Lung (tissue), 11 donors: ENCODE measurements at regions not wholly inside any gene's neighbourhood (a gene's known extent, or its start where the extent isn't known, plus 50 kb on each side); places are given as distances from the start of the nearest gene placed in this dataset.

Experiments used
- ATAC-seq: fragments of 200-7000 bp; cut with Tn5 transposase; one replicate; pipeline ENCODE4 v1.9.1; 2020; ENCODE audit warnings: moderate number of reproducible peaks; ENCODE audit not compliant: insufficient read depth, low FRiP score
- DNase-seq, 3 donors: peaks; one replicate each; pipeline ENCODE4 v3.0.0-alpha.2; 2013 to 2017
- H3K27ac ChIP-seq, 2 donors: one replicate each; pipeline ENCODE4 v1.5.1; 2013; ENCODE audit warnings: mild to moderate bottlenecking in 2 of 2, moderate library complexity in 2 of 2, control low read depth in 1 of 2, inconsistent platforms in 1 of 2, low read depth in 1 of 2, low read length in 1 of 2
- H3K27me3 ChIP-seq, 3 donors: one replicate each; pipeline ENCODE4 v1.5.1; 2013; ENCODE audit warnings: low read length in 2 of 3; ENCODE audit not compliant: control insufficient read depth in 3 of 3, insufficient read depth in 3 of 3
- H3K36me3 ChIP-seq, 4 donors: one replicate each; pipeline ENCODE4 v1.5.1; 2013; ENCODE audit warnings: low read length in 4 of 4, mild to moderate bottlenecking in 1 of 4, moderate library complexity in 1 of 4; ENCODE audit not compliant: control insufficient read depth in 4 of 4, insufficient read depth in 4 of 4
- H3K4me1 ChIP-seq, 5 donors: one replicate each; pipeline ENCODE4 v1.5.1; 2013; ENCODE audit warnings: low read length in 5 of 5, mild to moderate bottlenecking in 2 of 5, moderate library complexity in 1 of 5; ENCODE audit not compliant: control insufficient read depth in 5 of 5, insufficient read depth in 5 of 5
- H3K4me3 ChIP-seq: one replicate; pipeline ENCODE4 v1.5.1; 2013; ENCODE audit warnings: mild to moderate bottlenecking, control low read depth, moderate library complexity
- H3K9ac ChIP-seq, 2 donors: one replicate each; pipeline ENCODE4 v1.5.1; 2013; ENCODE audit warnings: low read length in 2 of 2, control low read depth in 1 of 2; ENCODE audit not compliant: insufficient read depth in 1 of 2
- H3K9me3 ChIP-seq, 4 donors: one replicate each; pipeline ENCODE4 v1.5.1; 2013; ENCODE audit warnings: low read length in 3 of 4, mild to moderate bottlenecking in 1 of 4, moderate library complexity in 1 of 4; ENCODE audit not compliant: control insufficient read depth in 4 of 4, insufficient read depth in 3 of 4
- WGBS, 2 donors: extraction: QIAGEN DNeasy Blood & Tissue Kit; methylation state at CpG; one replicate each; pipeline ENCODE4 v1.1.7; 2013; 5-methylcytosine and 5-hydroxymethylcytosine counted together
- TF ChIP-seq, protein P1 (sequence below): IDR thresholded peaks from 2 replicates; pipeline ENCODE4 v1.5.1; 2012; ENCODE audit warnings: mild to moderate bottlenecking; ENCODE audit errors: control extremely low read depth, extremely low read depth
- donor health status: control.
- donor health status: control.
- donor health status: Bipolar disorder and iron deficiency.
- donor health status: healthy.
- donor health status: DM: yes; HTN: yes; CAD: no.

DNA sequence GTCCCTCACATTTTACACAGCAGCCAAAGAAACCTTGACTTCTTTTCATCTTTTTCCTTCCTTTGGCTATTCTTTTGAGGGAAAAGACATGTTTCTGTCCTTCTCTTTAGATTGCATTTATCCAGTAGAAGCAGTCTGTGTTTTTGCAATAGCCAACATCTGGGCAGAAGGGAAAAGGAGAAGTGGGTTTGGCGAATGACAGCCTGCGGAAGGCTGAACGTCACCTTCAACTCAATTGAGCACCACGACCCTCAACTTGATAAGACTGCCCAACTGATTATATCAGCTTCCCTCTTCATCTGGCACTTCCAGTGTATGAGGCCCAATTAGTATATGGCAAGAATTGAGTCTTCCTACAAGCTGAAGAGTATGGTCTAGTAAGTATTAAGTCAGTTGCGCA is 1997.6 kb upstream of the WWC1 start:
- Histone ChIP-seq H3K9me3 (no peaks in the 10 kb centered on the region), H3K4me3 (no peak overlapping the region), H3K9ac (no peak overlapping the region), H3K36me3 (no peaks in the 10 kb centered on the region), H3K27ac (no peak overlapping the region), H3K4me1 (no peaks in the 10 kb centered on the region), H3K27me3 (no peaks in the 10 kb centered on the region)
- TF ChIP-seq, protein P1, sequence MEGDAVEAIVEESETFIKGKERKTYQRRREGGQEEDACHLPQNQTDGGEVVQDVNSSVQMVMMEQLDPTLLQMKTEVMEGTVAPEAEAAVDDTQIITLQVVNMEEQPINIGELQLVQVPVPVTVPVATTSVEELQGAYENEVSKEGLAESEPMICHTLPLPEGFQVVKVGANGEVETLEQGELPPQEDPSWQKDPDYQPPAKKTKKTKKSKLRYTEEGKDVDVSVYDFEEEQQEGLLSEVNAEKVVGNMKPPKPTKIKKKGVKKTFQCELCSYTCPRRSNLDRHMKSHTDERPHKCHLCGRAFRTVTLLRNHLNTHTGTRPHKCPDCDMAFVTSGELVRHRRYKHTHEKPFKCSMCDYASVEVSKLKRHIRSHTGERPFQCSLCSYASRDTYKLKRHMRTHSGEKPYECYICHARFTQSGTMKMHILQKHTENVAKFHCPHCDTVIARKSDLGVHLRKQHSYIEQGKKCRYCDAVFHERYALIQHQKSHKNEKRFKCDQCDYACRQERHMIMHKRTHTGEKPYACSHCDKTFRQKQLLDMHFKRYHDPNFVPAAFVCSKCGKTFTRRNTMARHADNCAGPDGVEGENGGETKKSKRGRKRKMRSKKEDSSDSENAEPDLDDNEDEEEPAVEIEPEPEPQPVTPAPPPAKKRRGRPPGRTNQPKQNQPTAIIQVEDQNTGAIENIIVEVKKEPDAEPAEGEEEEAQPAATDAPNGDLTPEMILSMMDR = no peak
- no peak for DNase-seq
- no peak for ATAC-seq
- WGBS, 2 donors = 46 to 48% methylated on average over 5 of the region's 5 CpGs

DNA sequence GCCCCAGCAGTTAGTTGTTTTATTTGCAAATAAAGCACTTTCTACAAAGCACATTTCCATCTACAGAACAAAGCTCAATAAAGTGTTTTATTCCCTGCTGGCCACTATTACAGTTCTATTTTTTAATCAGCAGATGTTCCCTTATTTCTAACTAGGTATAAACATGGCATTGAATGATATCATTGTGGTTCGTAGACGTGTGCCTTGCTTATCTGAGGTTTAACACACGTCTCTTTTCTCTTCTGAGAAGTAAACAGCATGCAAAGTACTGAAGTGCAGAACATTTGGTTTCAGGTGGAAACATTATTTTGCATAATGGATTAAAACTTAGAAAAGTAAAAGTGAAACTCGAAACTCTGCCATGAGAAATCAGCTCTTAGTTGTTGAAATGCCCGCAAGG is 1989.3 kb upstream of the WWC1 start:
- TF ChIP-seq, protein P1 = no peak
- Histone ChIP-seq H3K9me3 (no peaks in the 10 kb centered on the region), H3K9ac (no peak overlapping the region), H3K27me3 (no peaks in the 10 kb centered on the region), H3K4me3 (no peak overlapping the region), H3K4me1 (no peaks in the 10 kb centered on the region), H3K27ac (no peak overlapping the region), H3K36me3 (no peaks in the 10 kb centered on the region)
- 78 to 85% methylated on average over 5 of the region's 5 CpGs for WGBS, 2 donors
- DNase-seq = no peak
- ATAC-seq = no peak

DNA sequence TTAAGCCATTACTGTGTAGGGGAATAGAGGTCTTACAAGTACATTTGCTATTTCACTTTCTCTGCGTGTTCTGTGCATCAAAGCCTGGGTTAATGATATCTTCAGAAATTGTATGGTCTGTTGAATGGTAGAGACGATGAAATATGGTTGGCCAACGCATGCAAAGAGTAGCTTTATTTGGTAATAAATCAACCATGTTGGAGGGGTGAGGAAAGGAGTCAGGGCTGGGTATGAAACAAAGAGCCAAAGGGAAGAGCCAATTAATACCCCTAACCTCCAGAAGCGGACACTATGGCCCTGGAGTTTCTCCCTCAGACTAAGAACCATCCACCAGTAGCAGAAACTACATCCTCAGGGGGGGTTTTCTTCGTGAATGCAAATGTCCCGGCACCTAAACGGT is 1974.0 kb upstream of the WWC1 start:
- ATAC-seq = no peak

DNA sequence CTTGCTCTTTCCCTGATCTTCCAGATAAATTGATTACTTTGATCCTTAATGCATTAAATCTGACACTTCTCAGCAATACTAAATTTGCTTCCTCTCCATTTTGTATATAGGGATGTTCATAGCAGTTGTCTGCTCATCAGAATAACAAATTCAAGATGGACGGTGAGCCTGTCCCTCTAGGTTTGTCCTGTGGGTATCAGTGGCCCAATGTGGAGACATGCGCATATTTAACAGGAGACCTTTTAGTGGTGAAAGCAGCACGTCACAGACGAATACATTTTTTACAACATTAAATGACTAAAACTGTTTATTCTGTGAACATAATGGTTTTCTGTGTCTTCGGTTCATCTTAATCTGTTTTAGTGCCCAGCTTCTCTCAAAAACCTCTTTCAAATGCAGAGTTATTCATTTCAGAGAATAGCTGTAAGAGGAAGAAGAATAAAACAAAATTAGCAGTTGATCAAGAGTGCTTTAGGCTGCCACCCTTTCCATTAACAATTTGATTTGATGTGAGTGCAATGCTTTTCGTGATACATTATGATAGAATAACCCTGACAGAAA is 1970.4 kb upstream of the WWC1 start:
- no peak overlapping the region for H3K27ac ChIP-seq
- TF ChIP-seq, protein P1 = no peak
- no peaks in the 10 kb centered on the region for H3K4me1 ChIP-seq
- DNase-seq = no peak
- H3K9ac ChIP-seq = no peak overlapping the region
- ATAC-seq = no peak
- no peak overlapping the region for H3K4me3 ChIP-seq
- 63 to 69% methylated on average over 6 of the region's 6 CpGs for WGBS, 2 donors
- no peaks in the 10 kb centered on the region for H3K36me3 ChIP-seq
- no peaks in the 10 kb centered on the region for H3K27me3 ChIP-seq
- no peaks in the 10 kb centered on the region for H3K9me3 ChIP-seq

More for the DNA sequence above, 1974.0 kb upstream of the WWC1 start:
- 79 to 82% methylated on average over 7 of the region's 7 CpGs for WGBS, 2 donors
- DNase-seq = no peak
- TF ChIP-seq, protein P1 = no peak
- H3K27ac ChIP-seq = no peak overlapping the region
- H3K9ac ChIP-seq = no peak overlapping the region
- H3K9me3 ChIP-seq = no peaks in the 10 kb centered on the region
- H3K27me3 ChIP-seq = no peaks in the 10 kb centered on the region
- no peaks in the 10 kb centered on the region for H3K4me1 ChIP-seq
- H3K4me3 ChIP-seq = no peak overlapping the region
- no peaks in the 10 kb centered on the region for H3K36me3 ChIP-seq
